Gastroesophageal sphincter (tissue), 3 donors: ENCODE measurements at regions not wholly inside any gene's neighbourhood (a gene's known extent, or its start where the extent isn't known, plus 50 kb on each side); places are given as distances from the start of the nearest gene placed in this dataset.

Experiments used
- CTCF ChIP-seq, 4 experiments: fragments of 200-600 bp in 2 of 4; fragments of 450-650 bp in 2 of 4; sonication (generic) in 1 of 4; IDR thresholded peaks; one replicate each; pipeline ENCODE4 v1.5.1; 2017 to 2019; ENCODE audit warnings: antibody characterized with exemption in 4 of 4, mild to moderate bottlenecking in 2 of 4, moderate library complexity in 2 of 4
- POLR2AphosphoS5 ChIP-seq: sonication (generic); formaldehyde crosslinking; IDR thresholded peaks from one replicate; pipeline ENCODE4 v1.6.1; 2017; ENCODE audit warnings: antibody characterized with exemption

- no peak for TF ChIP-seq CTCF (IDR thresholded peaks at IDR 0.05)
- TF ChIP-seq POLR2AphosphoS5, result no peak
Measured at GRCh38 chr14:86166541-86166940, 636.6 kb downstream of the FLRT2 start.
